Large intestine (tissue), 3 donors: ENCODE measurements at regions not wholly inside any gene's neighbourhood (a gene's known extent, or its start where the extent isn't known, plus 50 kb on each side); places are given as distances from the start of the nearest gene placed in this dataset.
"Not testable (repeated sequence)": the region's sequence is repeated elsewhere in the genome, so short reads cannot be mapped to it uniquely, and the experiment has no call there.

Experiments used
- DNase-seq, 2 donors: peaks; one replicate each; pipeline versions ENCODE4 v3.0.0 to v3.0.0-alpha.2; 2013
- H3K27ac ChIP-seq: one replicate; pipeline ENCODE4 v1.5.1; 2013; ENCODE audit warnings: low read length
- H3K27me3 ChIP-seq: 2 replicates; pipeline ENCODE4 v1.6.1; 2013; ENCODE audit warnings: low read length; ENCODE audit not compliant: control insufficient read depth, insufficient read depth
- H3K36me3 ChIP-seq: 2 replicates; pipeline ENCODE4 v1.6.1; 2013; ENCODE audit warnings: low read length; ENCODE audit not compliant: control insufficient read depth, insufficient read depth
- H3K4me1 ChIP-seq: one replicate; pipeline ENCODE4 v1.6.1; 2013; ENCODE audit warnings: low read length; ENCODE audit not compliant: control insufficient read depth, insufficient read depth
- H3K4me3 ChIP-seq: one replicate; pipeline ENCODE4 v1.5.1; 2013; ENCODE audit warnings: low read length
- H3K9me3 ChIP-seq: one replicate; pipeline ENCODE4 v1.6.1; 2013; ENCODE audit warnings: mild to moderate bottlenecking, low read depth, low read length, moderate library complexity; ENCODE audit not compliant: control insufficient read depth
- WGBS: methylation state at CpG from one replicate; pipeline ENCODE4 v1.1.5; 2013; ENCODE audit warnings: low lambda C conversion rate; ENCODE audit not compliant: insufficient coverage; 5-methylcytosine and 5-hydroxymethylcytosine counted together

DNA sequence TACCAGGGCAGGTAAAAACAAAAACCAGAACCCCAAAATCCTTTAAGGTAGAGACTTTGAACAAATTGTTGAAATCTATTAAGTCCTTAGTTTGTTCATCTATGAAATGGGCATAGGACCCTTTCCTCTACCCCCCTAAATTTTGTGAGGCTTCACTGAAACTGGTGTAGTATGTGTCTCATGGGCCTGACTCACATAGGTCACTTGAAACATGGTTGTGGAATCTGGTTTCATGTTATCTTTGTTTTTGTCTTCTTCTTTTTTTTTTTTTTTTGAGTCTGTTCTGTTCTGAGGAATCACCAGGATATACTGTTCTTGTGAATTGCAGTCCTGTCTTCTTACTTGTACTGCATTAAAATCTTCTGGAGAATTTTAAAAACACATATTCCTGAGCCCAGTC lies 202.2 kb downstream of the KTN1 start:
- Histone ChIP-seq H3K36me3 (no peaks in the 10 kb centered on the region), H3K4me1 (no peaks in the 10 kb centered on the region), H3K4me3 (no peak overlapping the region), H3K27ac (no peak overlapping the region), H3K27me3 (no peaks in the 10 kb centered on the region), H3K9me3 (no peaks in the 10 kb centered on the region)
- DNase-seq, result no peak

GRCh38 chr14:55789406-55789805 lies 209.4 kb downstream of the KTN1 start:
- no peak for DNase-seq
- WGBS, result 80% methylated on average over 1 of the region's 2 CpGs

DNA sequence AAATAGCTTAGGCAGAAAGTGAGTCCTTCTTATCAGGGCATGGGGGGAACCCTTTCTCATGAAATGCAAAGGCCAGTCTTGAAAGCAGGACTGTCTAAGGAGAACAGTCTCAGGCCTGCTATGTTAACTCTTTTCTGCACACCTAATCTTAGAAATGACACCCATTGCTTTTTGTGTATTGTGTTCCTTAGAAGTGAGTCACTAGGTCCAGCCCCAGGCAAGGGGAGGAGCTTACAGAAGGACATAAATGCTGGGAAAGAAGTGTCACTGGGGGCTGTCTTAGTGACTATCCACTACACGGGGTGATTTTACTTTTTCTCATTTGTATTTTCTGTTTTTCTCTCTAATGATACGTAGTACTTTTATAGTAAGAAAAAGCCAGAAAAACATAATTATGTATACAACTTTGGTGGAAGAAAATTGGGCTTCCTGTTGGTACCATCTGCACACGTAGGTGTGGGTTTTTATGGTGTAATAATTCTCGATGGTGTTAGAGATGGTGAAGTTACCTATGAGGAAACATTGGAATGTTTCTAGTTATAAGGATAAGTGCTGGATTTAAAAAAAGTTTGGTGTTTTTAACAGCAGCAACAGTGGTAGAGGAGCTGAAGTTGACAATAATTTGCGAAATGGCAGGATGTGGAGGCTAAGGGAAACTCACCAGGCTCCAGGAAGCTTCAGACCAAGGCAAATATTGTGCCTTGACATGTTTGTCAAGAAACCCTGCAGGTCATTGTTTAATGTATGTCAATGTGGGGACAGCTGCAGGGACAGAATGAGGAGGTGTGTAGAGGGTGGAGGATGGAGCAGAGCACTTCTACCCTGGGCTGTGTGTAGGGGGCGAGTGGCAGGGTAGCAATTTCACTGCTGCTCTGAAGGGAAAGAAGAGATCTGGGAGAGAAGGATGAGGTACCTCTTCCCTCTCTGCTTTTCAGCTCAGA lies 214.9 kb downstream of the KTN1 start:
- H3K36me3 ChIP-seq, result no peaks in the 10 kb centered on the region
- 81% methylated on average over 4 of the region's 6 CpGs for WGBS
- no peak overlapping the region for H3K27ac ChIP-seq
- DNase-seq, result no peak
- H3K27me3 ChIP-seq, result no peaks in the 10 kb centered on the region
- H3K4me1 ChIP-seq, result peaks cover 10% of the 10 kb centered on the region
- no peak overlapping the region for H3K4me3 ChIP-seq
- no peaks in the 10 kb centered on the region for H3K9me3 ChIP-seq

More at GRCh38 chr14:55789406-55789805, 209.4 kb downstream of the KTN1 start:
- H3K4me3 ChIP-seq, result no peak overlapping the region
- no peaks in the 10 kb centered on the region for H3K9me3 ChIP-seq
- H3K36me3 ChIP-seq, result no peaks in the 10 kb centered on the region
- no peaks in the 10 kb centered on the region for H3K27me3 ChIP-seq
- no peak overlapping the region for H3K27ac ChIP-seq
- H3K4me1 ChIP-seq, result no peaks in the 10 kb centered on the region

GRCh38 chr14:55796513-55796912 lies 216.5 kb downstream of the KTN1 start:
- not testable (repeated sequence) for H3K4me3 ChIP-seq, H3K9me3 ChIP-seq, H3K27ac ChIP-seq, H3K4me1 ChIP-seq, H3K27me3 ChIP-seq, DNase-seq, H3K36me3 ChIP-seq
- no CpG with 5 or more reads among the region's 3 CpGs for WGBS

DNA sequence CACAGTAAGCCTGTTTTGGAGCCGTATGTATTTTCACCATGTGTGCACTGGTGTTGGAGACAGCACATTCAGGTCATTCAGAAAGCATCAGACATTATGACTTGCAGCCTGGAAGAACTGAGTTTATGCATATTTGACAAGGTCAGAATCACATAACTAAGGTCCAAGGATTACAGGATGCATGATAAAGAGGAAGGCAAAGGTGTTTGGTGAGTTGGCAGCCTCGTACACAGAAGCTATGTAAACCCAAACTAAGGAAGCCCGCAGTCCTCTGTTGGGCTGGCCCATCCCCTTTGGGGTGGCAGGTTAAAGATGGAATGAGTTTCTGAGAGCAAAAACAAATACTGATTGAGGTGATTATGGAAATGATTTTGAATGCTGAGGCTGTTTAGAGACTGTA lies 218.4 kb downstream of the KTN1 start:
- H3K4me3 ChIP-seq, result no peak overlapping the region
- peak; percentile 49 to 77 for DNase-seq
- no CpG with 5 or more reads among the region's 3 CpGs for WGBS
- no peaks in the 10 kb centered on the region for H3K36me3 ChIP-seq
- H3K27me3 ChIP-seq, result no peaks in the 10 kb centered on the region
- H3K9me3 ChIP-seq, result no peaks in the 10 kb centered on the region
- H3K27ac ChIP-seq, result no peak overlapping the region
- H3K4me1 ChIP-seq, result peaks cover 12% of the 10 kb centered on the region

- WGBS, result 0% methylated on average over 1 of the region's 3 CpGs
- DNase-seq, result peak in 1 of 2 donors; percentile 47
- no peaks in the 10 kb centered on the region for H3K9me3 ChIP-seq
- H3K27me3 ChIP-seq, result no peaks in the 10 kb centered on the region
- no peak overlapping the region for H3K4me3 ChIP-seq
- H3K36me3 ChIP-seq, result no peaks in the 10 kb centered on the region
- peak overlapping the region; percentile 15 for H3K27ac ChIP-seq
- peaks cover 18% of the 10 kb centered on the region for H3K4me1 ChIP-seq
These were observed 219.6 kb downstream of the KTN1 start for GRCh38 chr14:55799508-55800095.

- Histone ChIP-seq H3K4me1 (peaks cover 25% of the 10 kb centered on the region), H3K9me3 (no peaks in the 10 kb centered on the region), H3K4me3 (no peak overlapping the region), H3K27ac (no peak overlapping the region), H3K27me3 (no peaks in the 10 kb centered on the region), H3K36me3 (no peaks in the 10 kb centered on the region)
- no CpG with 5 or more reads among the region's 3 CpGs for WGBS
- DNase-seq, result no peak
These were observed 220.3 kb downstream of the KTN1 start for GRCh38 chr14:55800156-55800785.

- no peak for DNase-seq
- no peaks in the 10 kb centered on the region for H3K36me3 ChIP-seq
- WGBS, result no CpG with 5 or more reads among the region's 1 CpG
- peaks cover 34% of the 10 kb centered on the region for H3K4me1 ChIP-seq
- no peaks in the 10 kb centered on the region for H3K9me3 ChIP-seq
- H3K4me3 ChIP-seq, result no peak overlapping the region
- no peaks in the 10 kb centered on the region for H3K27me3 ChIP-seq
- H3K27ac ChIP-seq, result no peak overlapping the region
These were observed 221.1 kb downstream of the KTN1 start for GRCh38 chr14:55801121-55801520.

- no peaks in the 10 kb centered on the region for H3K9me3 ChIP-seq
- peak; percentile 47 to 68 for DNase-seq
- peak overlapping the region; percentile 51 for H3K27ac ChIP-seq
- H3K27me3 ChIP-seq, result no peaks in the 10 kb centered on the region
- WGBS, result no CpG with 5 or more reads among the region's 4 CpGs
- H3K36me3 ChIP-seq, result no peaks in the 10 kb centered on the region
- H3K4me1 ChIP-seq, result peaks cover 48% of the 10 kb centered on the region
- H3K4me3 ChIP-seq, result no peak overlapping the region
These were observed 223.2 kb downstream of the KTN1 start for GRCh38 chr14:55802986-55803872.
